ENCODE measurements at regions not wholly inside any gene's neighbourhood (a gene's known extent, or its start where the extent isn't known, plus 50 kb on each side); places are given as distances from the start of the nearest gene placed in this dataset.

- H2AFZ ChIP-seq (ENCODE audit: insufficient read depth, low read length, poor library complexity), result no peak overlapping the region
- no peak overlapping the region for H3K23ac ChIP-seq (ENCODE audit: low read length)
- no peaks in the 10 kb centered on the region for H3K79me1 ChIP-seq (ENCODE audit: low read length)
- no peak overlapping the region for H3K27ac ChIP-seq (ENCODE audit: low read depth, low read length)
- no peak overlapping the region for H2BK12ac ChIP-seq (ENCODE audit: low read length)
- no peak overlapping the region for H4K12ac ChIP-seq (ENCODE audit: low read depth, low read length)
- H2BK5ac ChIP-seq (ENCODE audit: low read depth, low read length, poor library complexity), result no peak overlapping the region
- H3K4me3 ChIP-seq (ENCODE audit: low read depth, low read length), result no peak overlapping the region
- DNase-seq, result no peak
- H3K9ac ChIP-seq (ENCODE audit: low read length), result no peak overlapping the region
- no peak overlapping the region for H3K18ac ChIP-seq (ENCODE audit: low read length)
- H3K79me2 ChIP-seq (ENCODE audit: control insufficient read depth, insufficient read depth, low read length, poor library complexity), result no peaks in the 10 kb centered on the region
- no peaks in the 10 kb centered on the region for H3K9me3 ChIP-seq (ENCODE audit: insufficient read depth, low read depth, low read length)
- no peak overlapping the region for H4K8ac ChIP-seq (ENCODE audit: low read depth, low read length)
- no peak overlapping the region for H2AK5ac ChIP-seq (ENCODE audit: low read length)
- no peak overlapping the region for H4K91ac ChIP-seq (ENCODE audit: low read depth, low read length)
- no peaks in the 10 kb centered on the region for H3K4me1 ChIP-seq (ENCODE audit: control insufficient read depth in 1 of 2, insufficient read depth in 2 of 2, low read length in 2 of 2)
- H3K4me2 ChIP-seq (ENCODE audit: low read length), result no peak overlapping the region
- no peak overlapping the region for H3K14ac ChIP-seq (ENCODE audit: low read length)
- H3K4ac ChIP-seq (ENCODE audit: low read depth, low read length), result no peak overlapping the region
- H2BK120ac ChIP-seq (ENCODE audit: insufficient read depth, low read length, poor library complexity), result no peak overlapping the region
- H3K36me3 ChIP-seq (ENCODE audit: control insufficient read depth in 1 of 2, insufficient read depth in 2 of 2, low read length in 2 of 2), result no peaks in the 10 kb centered on the region
- no peaks in the 10 kb centered on the region for H3K27me3 ChIP-seq (ENCODE audit: insufficient read depth, low read length)
Observed at GRCh38 chr3:40713306-40713705, 188.5 kb downstream of the ZNF621 start.

GRCh38 chr3:40713795-40714194 lies 189.0 kb downstream of the ZNF621 start:
- H3K23ac ChIP-seq (ENCODE audit: low read length), result no peak overlapping the region
- H3K14ac ChIP-seq (ENCODE audit: low read length), result no peak overlapping the region
- H2AK5ac ChIP-seq (ENCODE audit: low read length), result no peak overlapping the region
- H3K4me1 ChIP-seq (ENCODE audit: control insufficient read depth in 1 of 2, insufficient read depth in 2 of 2, low read length in 2 of 2), result no peaks in the 10 kb centered on the region
- H3K79me1 ChIP-seq (ENCODE audit: low read length), result no peaks in the 10 kb centered on the region
- no peak overlapping the region for H4K91ac ChIP-seq (ENCODE audit: low read depth, low read length)
- no peak overlapping the region for H3K18ac ChIP-seq (ENCODE audit: low read length)
- H2BK120ac ChIP-seq (ENCODE audit: insufficient read depth, low read length, poor library complexity), result no peak overlapping the region
- no peak overlapping the region for H3K9ac ChIP-seq (ENCODE audit: low read length)
- H2BK5ac ChIP-seq (ENCODE audit: low read depth, low read length, poor library complexity), result no peak overlapping the region
- H3K4me3 ChIP-seq (ENCODE audit: low read depth, low read length), result no peak overlapping the region
- H4K12ac ChIP-seq (ENCODE audit: low read depth, low read length), result no peak overlapping the region
- H2BK12ac ChIP-seq (ENCODE audit: low read length), result no peak overlapping the region
- no peaks in the 10 kb centered on the region for H3K27me3 ChIP-seq (ENCODE audit: insufficient read depth, low read length)
- no peaks in the 10 kb centered on the region for H3K36me3 ChIP-seq (ENCODE audit: control insufficient read depth in 1 of 2, insufficient read depth in 2 of 2, low read length in 2 of 2)
- WGBS (ENCODE audit: extremely low coverage, insufficient coverage, insufficient read length), result no CpG with 5 or more reads among the region's 6 CpGs
- no peaks in the 10 kb centered on the region for H3K79me2 ChIP-seq (ENCODE audit: control insufficient read depth, insufficient read depth, low read length, poor library complexity)
- no peak for DNase-seq
- no peaks in the 10 kb centered on the region for H3K9me3 ChIP-seq (ENCODE audit: insufficient read depth, low read depth, low read length)
- no peak overlapping the region for H3K4me2 ChIP-seq (ENCODE audit: low read length)
- H4K8ac ChIP-seq (ENCODE audit: low read depth, low read length), result no peak overlapping the region
- no peak overlapping the region for H3K4ac ChIP-seq (ENCODE audit: low read depth, low read length)
- H2AFZ ChIP-seq (ENCODE audit: insufficient read depth, low read length, poor library complexity), result no peak overlapping the region
- H3K27ac ChIP-seq (ENCODE audit: low read depth, low read length), result no peak overlapping the region

GRCh38 chr3:40714771-40715345 lies 190.1 kb downstream of the ZNF621 start:
- Histone ChIP-seq H3K14ac (ENCODE audit: low read length) (no peak overlapping the region), H3K4me2 (ENCODE audit: low read length) (no peak overlapping the region), H3K27ac (ENCODE audit: low read depth, low read length) (no peak overlapping the region), H3K4me1 (ENCODE audit: control insufficient read depth in 1 of 2, insufficient read depth in 2 of 2, low read length in 2 of 2) (no peaks in the 10 kb centered on the region), H3K27me3 (ENCODE audit: insufficient read depth, low read length) (no peaks in the 10 kb centered on the region), H3K79me1 (ENCODE audit: low read length) (no peaks in the 10 kb centered on the region), H3K4me3 (ENCODE audit: low read depth, low read length) (no peak overlapping the region), H3K9ac (ENCODE audit: low read length) (no peak overlapping the region), H4K12ac (ENCODE audit: low read depth, low read length) (no peak overlapping the region), H3K9me3 (ENCODE audit: insufficient read depth, low read depth, low read length) (no peaks in the 10 kb centered on the region), H2AFZ (ENCODE audit: insufficient read depth, low read length, poor library complexity) (no peak overlapping the region), H2BK5ac (ENCODE audit: low read depth, low read length, poor library complexity) (no peak overlapping the region), H3K79me2 (ENCODE audit: control insufficient read depth, insufficient read depth, low read length, poor library complexity) (no peaks in the 10 kb centered on the region), H2BK120ac (ENCODE audit: insufficient read depth, low read length, poor library complexity) (no peak overlapping the region), H4K91ac (ENCODE audit: low read depth, low read length) (no peak overlapping the region), H3K4ac (ENCODE audit: low read depth, low read length) (no peak overlapping the region), H2BK12ac (ENCODE audit: low read length) (no peak overlapping the region), H3K23ac (ENCODE audit: low read length) (no peak overlapping the region), H3K36me3 (ENCODE audit: control insufficient read depth in 1 of 2, insufficient read depth in 2 of 2, low read length in 2 of 2) (no peaks in the 10 kb centered on the region), H3K18ac (ENCODE audit: low read length) (no peak overlapping the region), H4K8ac (ENCODE audit: low read depth, low read length) (no peak overlapping the region), H2AK5ac (ENCODE audit: low read length) (no peak overlapping the region)
- no CpG with 5 or more reads among the region's 10 CpGs for WGBS (ENCODE audit: extremely low coverage, insufficient coverage, insufficient read length)
- DNase-seq, result no peak

- Histone ChIP-seq H2BK5ac (ENCODE audit: low read depth, low read length, poor library complexity) (no peak overlapping the region), H3K79me1 (ENCODE audit: low read length) (no peaks in the 10 kb centered on the region), H2AFZ (ENCODE audit: insufficient read depth, low read length, poor library complexity) (no peak overlapping the region)
Observed at GRCh38 chr3:40715551-40715950, 190.8 kb downstream of the ZNF621 start.

More at GRCh38 chr3:40715551-40715950, 190.8 kb downstream of the ZNF621 start:
- Histone ChIP-seq H3K9ac (ENCODE audit: low read length) (no peak overlapping the region), H2BK120ac (ENCODE audit: insufficient read depth, low read length, poor library complexity) (no peak overlapping the region), H4K8ac (ENCODE audit: low read depth, low read length) (no peak overlapping the region), H2BK12ac (ENCODE audit: low read length) (no peak overlapping the region), H3K14ac (ENCODE audit: low read length) (no peak overlapping the region), H4K12ac (ENCODE audit: low read depth, low read length) (no peak overlapping the region), H3K23ac (ENCODE audit: low read length) (no peak overlapping the region), H3K36me3 (ENCODE audit: control insufficient read depth in 1 of 2, insufficient read depth in 2 of 2, low read length in 2 of 2) (no peaks in the 10 kb centered on the region), H3K27me3 (ENCODE audit: insufficient read depth, low read length) (no peaks in the 10 kb centered on the region), H3K9me3 (ENCODE audit: insufficient read depth, low read depth, low read length) (no peaks in the 10 kb centered on the region), H2AK5ac (ENCODE audit: low read length) (no peak overlapping the region), H3K79me2 (ENCODE audit: control insufficient read depth, insufficient read depth, low read length, poor library complexity) (no peaks in the 10 kb centered on the region), H3K27ac (ENCODE audit: low read depth, low read length) (no peak overlapping the region), H3K4me3 (ENCODE audit: low read depth, low read length) (no peak overlapping the region), H3K4ac (ENCODE audit: low read depth, low read length) (no peak overlapping the region), H3K4me1 (ENCODE audit: control insufficient read depth in 1 of 2, insufficient read depth in 2 of 2, low read length in 2 of 2) (no peaks in the 10 kb centered on the region), H3K18ac (ENCODE audit: low read length) (no peak overlapping the region), H4K91ac (ENCODE audit: low read depth, low read length) (no peak overlapping the region), H3K4me2 (ENCODE audit: low read length) (no peak overlapping the region)
- DNase-seq, result no peak

Measured in trophoblast cell (in vitro differentiated cells and primary cell).